ENCODE measurements at regions not wholly inside any gene's neighbourhood (a gene's known extent, or its start where the extent isn't known, plus 50 kb on each side); places are given as distances from the start of the nearest gene placed in this dataset.

GRCh38 chr15:61447981-61448380, 218.9 kb upstream of the RORA start:
- Histone ChIP-seq H3K27ac (ENCODE audit: low read length) (no peak overlapping the region), H3K27me3 (ENCODE audit: insufficient read depth, low read depth, low read length) (no peaks in the 10 kb centered on the region), H3K4me3 (ENCODE audit: low read length) (no peak overlapping the region), H3K36me3 (ENCODE audit: insufficient read depth, low read length) (no peaks in the 10 kb centered on the region), H3F3A (ENCODE audit: insufficient read depth, low read length, poor library complexity, severe bottlenecking) (no peaks in the 10 kb centered on the region), H2AFZ (ENCODE audit: low read depth, low read length) (no peak overlapping the region), H3K9me3 (ENCODE audit: low read length) (no peaks in the 10 kb centered on the region), H4K20me1 (ENCODE audit: insufficient read depth) (no peaks in the 10 kb centered on the region), H3K9ac (ENCODE audit: low read length) (no peak overlapping the region), H3K4me2 (ENCODE audit: low read length) (no peak overlapping the region), H3K9me2 (ENCODE audit: insufficient read depth, low read length) (no peaks in the 10 kb centered on the region), H3K79me2 (replicated peaks; ENCODE audit: insufficient read depth, low read length) (no peaks in the 10 kb centered on the region)
- TF ChIP-seq TAF1 (IDR thresholded peaks at IDR 0.05; ENCODE audit: low read depth) (no peak), SMC3 (conservative IDR thresholded peaks at IDR 0.05; ENCODE audit: poor library complexity) (no peak), POLR2AphosphoS5 (IDR thresholded peaks at IDR 0.05) (no peak), RAD21 (conservative IDR thresholded peaks at IDR 0.05) (no peak), EZH2 (IDR thresholded peaks at IDR 0.05; ENCODE audit: borderline replicate concordance, insufficient read depth, low read length, poor library complexity, severe bottlenecking) (no peak), EP300 (conservative IDR thresholded peaks at IDR 0.05; ENCODE audit: poor library complexity, severe bottlenecking) (no peak)

GRCh38 chr15:61444585-61444984, 215.5 kb upstream of the RORA start:
- Histone ChIP-seq H3K9me2 (ENCODE audit: insufficient read depth, low read length) (no peaks in the 10 kb centered on the region), H2AFZ (ENCODE audit: low read depth, low read length) (no peak overlapping the region), H3F3A (ENCODE audit: insufficient read depth, low read length, poor library complexity, severe bottlenecking) (no peaks in the 10 kb centered on the region), H4K20me1 (ENCODE audit: insufficient read depth) (no peaks in the 10 kb centered on the region), H3K4me3 (ENCODE audit: low read length) (no peak overlapping the region), H3K9me3 (ENCODE audit: low read length) (no peaks in the 10 kb centered on the region), H3K4me2 (ENCODE audit: low read length) (no peak overlapping the region), H3K9ac (ENCODE audit: low read length) (no peak overlapping the region), H3K79me2 (replicated peaks; ENCODE audit: insufficient read depth, low read length) (no peaks in the 10 kb centered on the region), H3K27me3 (ENCODE audit: insufficient read depth, low read depth, low read length) (no peaks in the 10 kb centered on the region), H3K27ac (ENCODE audit: low read length) (no peak overlapping the region), H3K36me3 (ENCODE audit: insufficient read depth, low read length) (no peaks in the 10 kb centered on the region)
- TF ChIP-seq TAF1 (IDR thresholded peaks at IDR 0.05; ENCODE audit: low read depth) (no peak), RAD21 (conservative IDR thresholded peaks at IDR 0.05) (no peak), REST (IDR thresholded peaks at IDR 0.05; ENCODE audit: borderline replicate concordance) (no peak), EP300 (conservative IDR thresholded peaks at IDR 0.05; ENCODE audit: poor library complexity, severe bottlenecking) (no peak), MXI1 (conservative IDR thresholded peaks at IDR 0.05; ENCODE audit: poor library complexity, severe bottlenecking) (no peak), EZH2 (IDR thresholded peaks at IDR 0.05; ENCODE audit: borderline replicate concordance, insufficient read depth, low read length, poor library complexity, severe bottlenecking) (no peak), SMC3 (conservative IDR thresholded peaks at IDR 0.05; ENCODE audit: poor library complexity) (no peak), CTCF (IDR thresholded peaks at IDR 0.05; ENCODE audit: poor library complexity, severe bottlenecking) (no peak), POLR2AphosphoS5 (IDR thresholded peaks at IDR 0.05) (no peak)

Measured in neural cell (in vitro differentiated cells).